ENCODE measurements at regions not wholly inside any gene's neighbourhood (a gene's known extent, or its start where the extent isn't known, plus 50 kb on each side); places are given as distances from the start of the nearest gene placed in this dataset.

DNA sequence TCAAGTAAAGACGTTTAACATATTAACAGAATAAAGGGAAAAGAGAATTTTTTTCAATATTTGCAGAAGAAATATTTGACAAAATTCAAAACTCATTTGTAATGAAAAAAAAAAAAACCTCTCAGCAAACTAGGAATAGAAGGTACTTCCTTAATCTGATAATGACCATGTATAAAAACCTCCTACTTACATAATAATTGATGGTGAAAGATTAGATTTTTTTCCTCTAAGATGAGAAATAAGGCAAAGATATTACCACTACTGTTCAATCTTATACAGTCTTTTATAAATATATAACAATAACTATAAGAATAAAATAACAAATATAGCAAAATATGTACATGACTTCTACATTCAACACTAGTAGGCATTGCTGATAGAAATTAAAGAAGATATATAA lies 424.6 kb upstream of the KLF4 start:
- TF ChIP-seq, protein P1, sequence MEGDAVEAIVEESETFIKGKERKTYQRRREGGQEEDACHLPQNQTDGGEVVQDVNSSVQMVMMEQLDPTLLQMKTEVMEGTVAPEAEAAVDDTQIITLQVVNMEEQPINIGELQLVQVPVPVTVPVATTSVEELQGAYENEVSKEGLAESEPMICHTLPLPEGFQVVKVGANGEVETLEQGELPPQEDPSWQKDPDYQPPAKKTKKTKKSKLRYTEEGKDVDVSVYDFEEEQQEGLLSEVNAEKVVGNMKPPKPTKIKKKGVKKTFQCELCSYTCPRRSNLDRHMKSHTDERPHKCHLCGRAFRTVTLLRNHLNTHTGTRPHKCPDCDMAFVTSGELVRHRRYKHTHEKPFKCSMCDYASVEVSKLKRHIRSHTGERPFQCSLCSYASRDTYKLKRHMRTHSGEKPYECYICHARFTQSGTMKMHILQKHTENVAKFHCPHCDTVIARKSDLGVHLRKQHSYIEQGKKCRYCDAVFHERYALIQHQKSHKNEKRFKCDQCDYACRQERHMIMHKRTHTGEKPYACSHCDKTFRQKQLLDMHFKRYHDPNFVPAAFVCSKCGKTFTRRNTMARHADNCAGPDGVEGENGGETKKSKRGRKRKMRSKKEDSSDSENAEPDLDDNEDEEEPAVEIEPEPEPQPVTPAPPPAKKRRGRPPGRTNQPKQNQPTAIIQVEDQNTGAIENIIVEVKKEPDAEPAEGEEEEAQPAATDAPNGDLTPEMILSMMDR (IDR thresholded peaks at IDR 0.05): no peak
- TF ChIP-seq POLR2A (IDR thresholded peaks at IDR 0.05): no peak

Measured in adrenal gland (tissue), 5 donors.